MM.1S (cell line): ENCODE measurements at regions not wholly inside any gene's neighbourhood (a gene's known extent, or its start where the extent isn't known, plus 50 kb on each side); places are given as distances from the start of the nearest gene placed in this dataset.

Experiments
- DNase-seq: peaks from one replicate; pipeline ENCODE4 v3.0.0-alpha.2; 2015
- H2AFZ ChIP-seq: fragments of 300-600 bp; sonication (generic); 2 replicates; pipeline ENCODE4 v1.6.0; 2016; ENCODE audit warnings: antibody characterized with exemption, low read length
- H3F3A ChIP-seq: fragments of 300-600 bp; sonication (generic); 2 replicates; pipeline ENCODE4 v1.6.1; 2016; ENCODE audit warnings: mild to moderate bottlenecking, antibody characterized with exemption, low read length, moderate library complexity, mixed read lengths; ENCODE audit not compliant: insufficient read depth
- H3K27ac ChIP-seq: fragments of 300-600 bp; sonication (generic); 2 replicates; pipeline ENCODE4 v1.5.1; 2016; ENCODE audit warnings: mild to moderate bottlenecking, low read length
- H3K27me3 ChIP-seq: fragments of 300-600 bp; sonication (generic); replicated peaks from 2 replicates; pipeline ENCODE4 v1.6.0; 2016; ENCODE audit warnings: low read length; ENCODE audit not compliant: insufficient read depth
- H3K36me3 ChIP-seq: fragments of 300-600 bp; sonication (generic); replicated peaks from 2 replicates; pipeline ENCODE4 v1.6.1; 2016; ENCODE audit warnings: mild to moderate bottlenecking, low read length, mixed read lengths; ENCODE audit not compliant: insufficient read depth
- H3K4me1 ChIP-seq: fragments of 300-600 bp; sonication (generic); 2 replicates; pipeline ENCODE4 v1.6.1; 2016; ENCODE audit warnings: low read length, mixed read lengths
- H3K4me2 ChIP-seq: fragments of 300-600 bp; sonication (generic); 2 replicates; pipeline ENCODE4 v1.6.0; 2016; ENCODE audit warnings: low read depth, low read length
- H3K4me3 ChIP-seq: fragments of 300-600 bp; sonication (generic); 2 replicates; pipeline ENCODE4 v1.5.1; 2016; ENCODE audit warnings: low read length, mixed read lengths
- H3K79me2 ChIP-seq: fragments of 300-600 bp; sonication (generic); 2 replicates; pipeline ENCODE4 v1.6.1; 2016; ENCODE audit warnings: mixed run types, low read length, mixed read lengths
- H3K9ac ChIP-seq: fragments of 300-600 bp; sonication (generic); 2 replicates; pipeline ENCODE4 v1.6.1; 2016; ENCODE audit warnings: low read length, mixed read lengths
- H3K9me2 ChIP-seq: fragments of 300-600 bp; sonication (generic); replicated peaks from 2 replicates; pipeline ENCODE4 v1.6.1; 2016; ENCODE audit warnings: mild to moderate bottlenecking, low read length, mixed read lengths; ENCODE audit not compliant: insufficient read depth
- H3K9me3 ChIP-seq: fragments of 300-600 bp; sonication (generic); replicated peaks from 2 replicates; pipeline ENCODE4 v1.6.1; 2016; ENCODE audit warnings: mild to moderate bottlenecking, low read length, mixed read lengths; ENCODE audit not compliant: insufficient read depth
- H4K20me1 ChIP-seq: fragments of 300-600 bp; sonication (generic); 2 replicates; pipeline ENCODE4 v1.6.1; 2016; ENCODE audit warnings: mild to moderate bottlenecking, low read length, moderate library complexity, mixed read lengths; ENCODE audit not compliant: insufficient read depth
- EZH2 ChIP-seq: fragments of 300-600 bp; sonication (generic); optimal IDR thresholded peaks from 2 replicates; pipeline ENCODE3; 2017; ENCODE audit warnings: low read depth, mild to moderate bottlenecking, antibody characterized with exemption, low read length, mixed read lengths
- EZH2phosphoT487 ChIP-seq: fragments of 300-600 bp; sonication (generic); IDR thresholded peaks from 2 replicates; pipeline ENCODE4 v1.6.1; 2018; ENCODE audit warnings: antibody characterized with exemption, low read length
- TF ChIP-seq, protein P1 (sequence below): fragments of 300-600 bp; sonication (generic); IDR thresholded peaks from 2 replicates; pipeline ENCODE4 v1.5.1; 2016; ENCODE audit warnings: antibody characterized with exemption, low read length, mixed read lengths

- Histone ChIP-seq H3K9me3 (no peaks in the 10 kb centered on the region), H3K9ac (no peak overlapping the region), H4K20me1 (no peaks in the 10 kb centered on the region), H3K9me2 (no peaks in the 10 kb centered on the region), H3K36me3 (no peaks in the 10 kb centered on the region), H3K4me1 (no peaks in the 10 kb centered on the region), H3K4me2 (no peak overlapping the region), H3K27me3 (peaks cover 13% of the 10 kb centered on the region; the same call in 1 of the 2 replicates), H2AFZ (no peak overlapping the region), H3K79me2 (no peaks in the 10 kb centered on the region), H3K27ac (no peak overlapping the region), H3K4me3 (no peak overlapping the region), H3F3A (no peaks in the 10 kb centered on the region)
- no peak for TF ChIP-seq EZH2phosphoT487
- TF ChIP-seq, protein P1, sequence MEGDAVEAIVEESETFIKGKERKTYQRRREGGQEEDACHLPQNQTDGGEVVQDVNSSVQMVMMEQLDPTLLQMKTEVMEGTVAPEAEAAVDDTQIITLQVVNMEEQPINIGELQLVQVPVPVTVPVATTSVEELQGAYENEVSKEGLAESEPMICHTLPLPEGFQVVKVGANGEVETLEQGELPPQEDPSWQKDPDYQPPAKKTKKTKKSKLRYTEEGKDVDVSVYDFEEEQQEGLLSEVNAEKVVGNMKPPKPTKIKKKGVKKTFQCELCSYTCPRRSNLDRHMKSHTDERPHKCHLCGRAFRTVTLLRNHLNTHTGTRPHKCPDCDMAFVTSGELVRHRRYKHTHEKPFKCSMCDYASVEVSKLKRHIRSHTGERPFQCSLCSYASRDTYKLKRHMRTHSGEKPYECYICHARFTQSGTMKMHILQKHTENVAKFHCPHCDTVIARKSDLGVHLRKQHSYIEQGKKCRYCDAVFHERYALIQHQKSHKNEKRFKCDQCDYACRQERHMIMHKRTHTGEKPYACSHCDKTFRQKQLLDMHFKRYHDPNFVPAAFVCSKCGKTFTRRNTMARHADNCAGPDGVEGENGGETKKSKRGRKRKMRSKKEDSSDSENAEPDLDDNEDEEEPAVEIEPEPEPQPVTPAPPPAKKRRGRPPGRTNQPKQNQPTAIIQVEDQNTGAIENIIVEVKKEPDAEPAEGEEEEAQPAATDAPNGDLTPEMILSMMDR: no peak
- no peak for TF ChIP-seq EZH2
- no peak for DNase-seq
Measured at GRCh38 chr12:131564845-131565244, 146.0 kb upstream of the SFSWAP start.

- H3F3A ChIP-seq: no peaks in the 10 kb centered on the region
- H3K9me3 ChIP-seq: no peaks in the 10 kb centered on the region
- no peaks in the 10 kb centered on the region for H3K9me2 ChIP-seq
- H2AFZ ChIP-seq: no peak overlapping the region
- no peaks in the 10 kb centered on the region for H4K20me1 ChIP-seq
- no peak overlapping the region for H3K4me3 ChIP-seq
- no peak overlapping the region for H3K4me2 ChIP-seq
- no peak for TF ChIP-seq EZH2
- TF ChIP-seq, protein P1: no peak
- no peak for TF ChIP-seq EZH2phosphoT487
- no peaks in the 10 kb centered on the region for H3K4me1 ChIP-seq
- peaks cover 13% of the 10 kb centered on the region; the same call in 1 of the 2 replicates for H3K27me3 ChIP-seq
- no peaks in the 10 kb centered on the region for H3K79me2 ChIP-seq
- no peak overlapping the region for H3K9ac ChIP-seq
- no peak overlapping the region for H3K27ac ChIP-seq
- H3K36me3 ChIP-seq: no peaks in the 10 kb centered on the region
- DNase-seq: no peak
Measured at GRCh38 chr12:131565267-131566015, 145.4 kb upstream of the SFSWAP start.

GRCh38 chr12:131568336-131568735 is 142.6 kb upstream of the SFSWAP start:
- H3K79me2 ChIP-seq: no peaks in the 10 kb centered on the region
- TF ChIP-seq EZH2: no peak
- no peak overlapping the region for H2AFZ ChIP-seq
- no peaks in the 10 kb centered on the region for H3F3A ChIP-seq
- H3K9me3 ChIP-seq: no peaks in the 10 kb centered on the region
- no peaks in the 10 kb centered on the region for H3K4me1 ChIP-seq
- H3K4me2 ChIP-seq: no peak overlapping the region
- no peaks in the 10 kb centered on the region for H3K9me2 ChIP-seq
- no peak overlapping the region for H3K27ac ChIP-seq
- no peaks in the 10 kb centered on the region for H3K36me3 ChIP-seq
- DNase-seq: no peak
- H3K9ac ChIP-seq: no peak overlapping the region
- H4K20me1 ChIP-seq: no peaks in the 10 kb centered on the region
- no peak overlapping the region for H3K4me3 ChIP-seq
- peaks cover 21% of the 10 kb centered on the region for H3K27me3 ChIP-seq

DNA sequence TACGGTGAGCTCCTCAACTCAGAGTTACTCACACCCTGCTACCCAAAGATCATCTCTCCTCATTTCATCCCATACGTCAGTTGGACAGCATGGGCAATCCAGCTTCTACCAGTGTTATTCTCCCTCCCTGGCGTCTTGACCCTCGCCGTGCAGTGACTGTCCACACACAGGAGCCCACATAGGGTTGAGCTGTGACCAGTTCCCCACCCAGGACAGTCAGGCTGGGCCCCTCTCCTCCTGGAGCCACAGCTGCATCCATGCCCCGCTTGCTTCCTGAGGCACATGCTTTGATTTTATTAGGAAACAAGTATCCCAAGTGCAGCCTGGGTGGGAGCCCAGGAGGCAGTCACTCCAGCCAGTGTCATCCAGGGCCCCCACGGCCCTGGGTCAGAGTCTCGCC is 140.3 kb upstream of the SFSWAP start:
- no peaks in the 10 kb centered on the region for H4K20me1 ChIP-seq
- no peak for DNase-seq
- no peaks in the 10 kb centered on the region for H3K79me2 ChIP-seq
- no peaks in the 10 kb centered on the region for H3K9me3 ChIP-seq
- H3K9ac ChIP-seq: no peak overlapping the region
- H3F3A ChIP-seq: no peaks in the 10 kb centered on the region
- no peak overlapping the region for H3K4me3 ChIP-seq
- no peaks in the 10 kb centered on the region for H3K9me2 ChIP-seq
- H3K36me3 ChIP-seq: no peaks in the 10 kb centered on the region
- TF ChIP-seq EZH2phosphoT487 (no peak), EZH2 (no peak)
- TF ChIP-seq, protein P1: no peak
- no peak overlapping the region for H2AFZ ChIP-seq
- H3K27me3 ChIP-seq: peaks cover 16% of the 10 kb centered on the region
- no peaks in the 10 kb centered on the region for H3K4me1 ChIP-seq
- H3K4me2 ChIP-seq: no peak overlapping the region
- H3K27ac ChIP-seq: no peak overlapping the region
